IPS-15b (cell line): ENCODE measurements at regions not wholly inside any gene's neighbourhood (a gene's known extent, or its start where the extent isn't known, plus 50 kb on each side); places are given as distances from the start of the nearest gene placed in this dataset.

Experiments used
- H3K27me3 ChIP-seq: one replicate; pipeline ENCODE4 v1.6.1; 2013; ENCODE audit warnings: low read length; ENCODE audit not compliant: control insufficient read depth, insufficient read depth
- H3K36me3 ChIP-seq: one replicate; pipeline ENCODE4 v1.6.1; 2013; ENCODE audit warnings: low read length; ENCODE audit not compliant: control insufficient read depth, insufficient read depth
- H3K4me1 ChIP-seq: one replicate; pipeline ENCODE4 v1.6.1; 2013; ENCODE audit warnings: mild to moderate bottlenecking, low read length; ENCODE audit not compliant: control insufficient read depth, insufficient read depth
- H3K4me3 ChIP-seq: one replicate; pipeline ENCODE4 v1.5.1; 2013; ENCODE audit warnings: low read depth, low read length
- H3K9ac ChIP-seq: one replicate; pipeline ENCODE4 v1.6.1; 2013; ENCODE audit warnings: low read depth, mild to moderate bottlenecking, low read length
- H3K9me3 ChIP-seq: one replicate; pipeline ENCODE4 v1.6.1; 2013; ENCODE audit warnings: mild to moderate bottlenecking, low read length; ENCODE audit not compliant: control insufficient read depth, insufficient read depth

DNA sequence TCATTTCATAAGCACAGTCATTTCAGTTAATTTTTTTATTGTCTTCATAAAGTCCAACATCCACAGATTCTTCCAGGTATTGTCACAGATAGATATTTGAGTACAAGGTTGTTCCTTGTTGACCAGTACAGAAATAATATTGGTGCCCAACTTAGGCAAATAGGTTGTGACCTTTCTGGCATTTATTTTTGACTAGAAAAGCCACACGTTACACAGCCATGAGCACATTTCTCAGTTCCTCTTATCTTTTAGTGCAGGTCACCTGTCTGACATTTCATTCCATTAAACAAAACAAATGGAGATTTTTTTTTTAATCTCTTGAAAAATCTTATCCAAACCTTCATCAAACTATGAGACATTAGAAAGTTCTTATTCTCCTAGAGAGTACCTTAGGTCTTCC lies 428.8 kb downstream of the ZNF521 start:
- no peaks in the 10 kb centered on the region for H3K9me3 ChIP-seq
- peaks cover 3% of the 10 kb centered on the region for H3K4me1 ChIP-seq
- H3K4me3 ChIP-seq, result no peak overlapping the region
- peaks cover 10% of the 10 kb centered on the region for H3K27me3 ChIP-seq
- H3K9ac ChIP-seq, result no peak overlapping the region
- no peaks in the 10 kb centered on the region for H3K36me3 ChIP-seq

DNA sequence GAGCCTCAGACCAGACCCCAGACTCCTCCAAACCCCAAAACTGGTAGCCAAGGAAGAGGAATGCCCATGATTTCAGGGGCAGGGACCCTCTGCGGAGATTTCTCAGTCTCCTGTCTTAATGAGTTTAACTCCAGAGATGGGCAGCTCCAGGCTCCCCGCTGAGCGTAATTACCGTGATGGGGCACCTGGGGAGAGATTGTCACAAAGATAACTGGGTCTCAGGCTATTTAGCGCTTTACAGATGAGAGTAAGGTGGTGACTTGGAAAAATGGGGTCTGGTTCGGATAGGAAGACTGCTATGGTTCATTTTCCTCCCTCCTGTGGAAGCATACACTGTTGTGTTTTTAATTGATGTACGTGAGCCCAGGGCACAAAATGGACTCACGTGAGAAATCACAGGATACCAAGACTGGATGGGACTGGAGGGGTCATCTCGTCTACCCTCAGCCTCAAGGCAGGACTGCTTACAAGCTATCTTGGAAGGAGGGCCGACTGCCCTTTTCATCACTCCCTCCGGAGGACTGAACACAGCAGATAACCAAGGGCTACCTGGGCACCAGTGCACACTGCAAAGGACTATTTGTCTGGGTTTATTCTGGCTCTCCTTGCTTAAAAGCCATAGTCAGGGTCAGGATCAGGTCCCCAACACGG lies 427.8 kb downstream of the ZNF521 start:
- no peak overlapping the region for H3K9ac ChIP-seq
- no peak overlapping the region for H3K4me3 ChIP-seq
- H3K27me3 ChIP-seq, result peaks cover 10% of the 10 kb centered on the region
- H3K9me3 ChIP-seq, result no peaks in the 10 kb centered on the region
- no peaks in the 10 kb centered on the region for H3K36me3 ChIP-seq
- H3K4me1 ChIP-seq, result peaks cover 3% of the 10 kb centered on the region

DNA sequence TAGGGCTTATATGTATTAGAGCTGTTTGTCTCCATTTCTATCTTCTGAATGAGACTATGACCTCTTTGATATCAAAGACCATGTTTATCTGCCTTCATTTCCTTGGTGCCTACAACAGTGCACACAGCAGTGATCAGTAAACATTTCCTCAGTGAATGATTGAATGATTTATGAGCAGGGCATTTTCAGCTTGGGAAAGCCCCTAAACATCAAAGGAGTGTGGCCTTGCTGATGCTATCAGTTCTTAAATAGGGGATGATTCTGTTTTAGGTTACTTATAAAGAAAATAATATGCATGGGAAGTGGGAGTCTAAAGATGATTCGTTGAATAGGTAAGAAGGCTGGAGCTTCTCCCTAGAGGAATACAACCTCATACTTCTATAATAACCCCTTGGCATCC lies 425.3 kb downstream of the ZNF521 start:
- H3K36me3 ChIP-seq, result no peaks in the 10 kb centered on the region
- no peak overlapping the region for H3K4me3 ChIP-seq
- peaks cover 10% of the 10 kb centered on the region for H3K27me3 ChIP-seq
- H3K9me3 ChIP-seq, result no peaks in the 10 kb centered on the region
- peaks cover 11% of the 10 kb centered on the region for H3K4me1 ChIP-seq
- no peak overlapping the region for H3K9ac ChIP-seq

- no peaks in the 10 kb centered on the region for H3K36me3 ChIP-seq
- H3K4me1 ChIP-seq, result peaks cover 11% of the 10 kb centered on the region
- H3K4me3 ChIP-seq, result no peak overlapping the region
- H3K27me3 ChIP-seq, result peaks cover 10% of the 10 kb centered on the region
- no peak overlapping the region for H3K9ac ChIP-seq
- H3K9me3 ChIP-seq, result no peaks in the 10 kb centered on the region
Observed at GRCh38 chr18:24928301-24928878, 423.6 kb downstream of the ZNF521 start.

- peaks cover 8% of the 10 kb centered on the region for H3K4me1 ChIP-seq
- H3K9me3 ChIP-seq, result no peaks in the 10 kb centered on the region
- peaks cover 4% of the 10 kb centered on the region for H3K27me3 ChIP-seq
- H3K9ac ChIP-seq, result no peak overlapping the region
- no peaks in the 10 kb centered on the region for H3K36me3 ChIP-seq
- H3K4me3 ChIP-seq, result no peak overlapping the region
Observed at GRCh38 chr18:24930478-24930877, 421.5 kb downstream of the ZNF521 start.

- peaks cover under 1% of the 10 kb centered on the region for H3K27me3 ChIP-seq
- H3K4me1 ChIP-seq, result peaks cover 8% of the 10 kb centered on the region
- H3K9ac ChIP-seq, result no peak overlapping the region
- H3K9me3 ChIP-seq, result no peaks in the 10 kb centered on the region
- H3K4me3 ChIP-seq, result no peak overlapping the region
- no peaks in the 10 kb centered on the region for H3K36me3 ChIP-seq
Observed at GRCh38 chr18:24930971-24931370, 421.0 kb downstream of the ZNF521 start.

GRCh38 chr18:24933345-24933744 lies 418.6 kb downstream of the ZNF521 start:
- no peak overlapping the region for H3K4me3 ChIP-seq
- peaks cover 8% of the 10 kb centered on the region for H3K4me1 ChIP-seq
- no peaks in the 10 kb centered on the region for H3K36me3 ChIP-seq
- H3K9ac ChIP-seq, result no peak overlapping the region
- H3K9me3 ChIP-seq, result no peaks in the 10 kb centered on the region
- H3K27me3 ChIP-seq, result no peaks in the 10 kb centered on the region

DNA sequence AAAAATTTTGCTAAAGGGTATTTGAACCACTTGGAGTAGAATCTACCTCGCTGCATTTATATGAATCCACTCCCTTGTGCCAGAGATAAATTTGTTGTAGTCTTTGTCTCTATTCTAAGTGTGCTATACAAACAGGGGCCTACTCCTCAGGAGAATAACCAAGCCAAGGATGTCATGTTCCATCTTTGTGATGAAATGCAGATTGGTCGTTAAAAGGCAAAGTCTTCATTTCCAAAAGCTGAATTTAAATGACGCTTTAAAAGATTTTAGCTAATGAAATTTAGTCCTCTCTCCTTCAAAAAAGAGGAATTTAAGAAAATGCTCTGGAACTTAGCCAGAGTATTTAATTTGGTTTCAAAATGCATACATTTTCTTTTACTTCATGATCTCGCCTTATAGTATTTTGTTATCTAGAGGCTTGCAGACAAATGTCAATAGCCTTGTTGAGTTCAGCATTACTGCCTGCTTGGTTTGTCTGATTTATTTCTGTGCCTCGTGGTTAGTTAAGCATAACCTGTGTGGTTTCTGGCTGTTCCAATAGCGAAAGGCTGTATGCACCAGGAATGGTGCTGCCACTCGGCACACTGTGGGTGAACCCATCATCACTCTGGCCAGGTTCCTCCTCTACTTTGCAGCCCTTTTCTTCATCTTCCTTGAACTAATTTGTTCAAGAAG lies 417.6 kb downstream of the ZNF521 start:
- no peaks in the 10 kb centered on the region for H3K9me3 ChIP-seq
- no peaks in the 10 kb centered on the region for H3K36me3 ChIP-seq
- H3K4me1 ChIP-seq, result peaks cover 8% of the 10 kb centered on the region
- no peak overlapping the region for H3K9ac ChIP-seq
- H3K27me3 ChIP-seq, result no peaks in the 10 kb centered on the region
- H3K4me3 ChIP-seq, result no peak overlapping the region

DNA sequence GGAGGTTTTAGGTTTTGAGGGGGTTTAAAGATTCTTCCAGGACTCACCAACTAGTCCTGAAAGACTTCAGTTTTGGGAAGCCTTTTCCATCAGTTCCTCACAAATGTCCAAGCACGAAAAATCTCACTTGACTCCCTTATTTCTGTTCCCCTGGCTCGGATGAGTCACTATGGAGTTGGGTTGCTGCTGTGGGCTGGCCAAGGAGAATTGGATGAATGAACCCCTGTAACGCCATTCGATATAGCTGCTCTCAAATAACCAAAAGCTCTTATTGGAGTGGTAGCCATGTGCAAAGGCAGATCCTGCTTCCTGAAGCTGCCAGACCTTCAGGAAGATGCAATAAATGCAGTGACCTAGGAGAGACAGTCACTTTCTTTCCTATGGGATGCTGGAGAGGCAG lies 417.0 kb downstream of the ZNF521 start:
- H3K9me3 ChIP-seq, result no peaks in the 10 kb centered on the region
- H3K36me3 ChIP-seq, result no peaks in the 10 kb centered on the region
- no peaks in the 10 kb centered on the region for H3K27me3 ChIP-seq
- peaks cover 8% of the 10 kb centered on the region for H3K4me1 ChIP-seq
- H3K9ac ChIP-seq, result no peak overlapping the region
- no peak overlapping the region for H3K4me3 ChIP-seq

GRCh38 chr18:24935896-24936295 lies 416.1 kb downstream of the ZNF521 start:
- Histone ChIP-seq H3K9ac (no peak overlapping the region), H3K27me3 (no peaks in the 10 kb centered on the region), H3K9me3 (no peaks in the 10 kb centered on the region), H3K4me3 (no peak overlapping the region), H3K36me3 (no peaks in the 10 kb centered on the region), H3K4me1 (peaks cover 3% of the 10 kb centered on the region)

GRCh38 chr18:24936691-24937090 lies 415.3 kb downstream of the ZNF521 start:
- Histone ChIP-seq H3K9me3 (no peaks in the 10 kb centered on the region), H3K36me3 (no peaks in the 10 kb centered on the region), H3K27me3 (no peaks in the 10 kb centered on the region), H3K4me3 (no peak overlapping the region), H3K9ac (no peak overlapping the region), H3K4me1 (no peaks in the 10 kb centered on the region)

DNA sequence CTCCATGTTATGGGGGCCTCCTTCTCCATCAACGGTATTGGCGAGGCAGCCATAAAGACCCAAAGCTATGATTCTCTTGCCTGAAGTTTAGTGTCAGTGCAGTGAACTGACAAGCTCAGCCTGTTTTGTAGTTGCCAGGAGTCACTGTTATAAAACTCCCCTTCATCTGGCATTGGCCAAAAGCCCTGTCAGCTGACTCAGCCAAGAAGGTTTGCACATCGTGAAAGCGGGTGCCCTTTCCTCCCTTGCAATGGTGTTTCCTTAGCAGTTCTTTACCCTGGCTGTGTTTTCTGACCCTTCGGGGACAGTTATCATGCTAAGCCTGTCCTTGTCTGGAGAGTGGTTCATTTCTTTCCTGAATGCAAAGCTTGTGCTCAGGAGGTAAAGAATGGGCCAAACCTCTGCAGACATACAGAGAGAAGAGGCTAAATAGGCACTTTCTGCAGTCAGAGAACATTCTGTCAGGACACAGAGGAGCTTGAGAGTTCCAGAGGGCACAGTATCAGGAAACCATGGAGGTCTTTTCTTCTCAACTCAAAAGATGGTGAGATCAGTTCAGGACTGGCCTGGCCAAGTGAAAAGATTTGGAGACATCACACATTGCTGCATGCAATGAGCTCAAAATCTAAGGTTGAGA lies 414.2 kb downstream of the ZNF521 start:
- Histone ChIP-seq H3K4me3 (no peak overlapping the region), H3K4me1 (no peaks in the 10 kb centered on the region), H3K36me3 (no peaks in the 10 kb centered on the region), H3K9me3 (no peaks in the 10 kb centered on the region), H3K27me3 (no peaks in the 10 kb centered on the region), H3K9ac (no peak overlapping the region)
